OCI-LY1 (cell line): ENCODE measurements at regions not wholly inside any gene's neighbourhood (a gene's known extent, or its start where the extent isn't known, plus 50 kb on each side); places are given as distances from the start of the nearest gene placed in this dataset.
"Not testable (repeated sequence)": the region's sequence is repeated elsewhere in the genome, so short reads cannot be mapped to it uniquely, and the experiment has no call there.

ENCODE experiments used
- H2AFZ ChIP-seq: fragments of 200-600 bp; sonication (generic), shearing (Covaris generic); 2 replicates; pipeline ENCODE4 v1.6.0; 2014; ENCODE audit warnings: antibody characterized with exemption, mild to moderate bottlenecking, low read length
- H3F3A ChIP-seq: fragments of 200-600 bp; sonication (generic), shearing (Covaris generic); 2 replicates; pipeline ENCODE4 v1.6.0; 2014; ENCODE audit warnings: mild to moderate bottlenecking, antibody characterized with exemption, low read length, moderate library complexity; ENCODE audit not compliant: insufficient read depth
- H3K27ac ChIP-seq: fragments of 200-600 bp; sonication (generic); 2 replicates; pipeline ENCODE4 v1.5.1; 2014; ENCODE audit warnings: low read length, mixed run types, mild to moderate bottlenecking, low read depth; ENCODE audit not compliant: poor library complexity, severe bottlenecking
- H3K27me3 ChIP-seq: fragments of 200-600 bp; sonication (generic); 2 replicates; pipeline ENCODE4 v1.6.0; 2014; ENCODE audit warnings: antibody characterized with exemption, mild to moderate bottlenecking, low read length, moderate library complexity; ENCODE audit not compliant: insufficient read depth
- H3K36me3 ChIP-seq: fragments of 200-600 bp; sonication (generic); 2 replicates; pipeline ENCODE4 v1.6.1; 2014; ENCODE audit warnings: mild to moderate bottlenecking, antibody characterized with exemption, low read length, moderate library complexity, mixed read lengths; ENCODE audit not compliant: insufficient read depth
- H3K4me1 ChIP-seq: fragments of 200-600 bp; sonication (generic); 2 replicates; pipeline ENCODE4 v1.5.1; 2014; ENCODE audit warnings: mild to moderate bottlenecking, low read length, moderate library complexity; ENCODE audit not compliant: insufficient read depth, severe bottlenecking
- H3K4me2 ChIP-seq: fragments of 200-600 bp; sonication (generic), shearing (Covaris generic); 2 replicates; pipeline ENCODE4 v1.6.1; 2014; ENCODE audit warnings: low read length
- H3K4me3 ChIP-seq: fragments of 200-600 bp; sonication (generic); 2 replicates; pipeline ENCODE4 v1.5.1; 2014; ENCODE audit warnings: low read length, low read depth, mild to moderate bottlenecking, mixed read lengths; ENCODE audit not compliant: poor library complexity, severe bottlenecking
- H3K79me2 ChIP-seq: fragments of 200-600 bp; shearing (Covaris generic); 2 replicates; pipeline ENCODE4 v1.6.1; 2016; ENCODE audit warnings: mixed run types, low read length, mixed read lengths; ENCODE audit not compliant: insufficient read depth
- H3K9ac ChIP-seq: fragments of 200-600 bp; sonication (generic), shearing (Covaris generic); 2 replicates; pipeline ENCODE4 v1.6.1; 2014; ENCODE audit warnings: mild to moderate bottlenecking, low read length, mixed read lengths
- H3K9me2 ChIP-seq: fragments of 200-600 bp; sonication (generic), shearing (Covaris generic); 2 replicates; pipeline ENCODE4 v1.6.1; 2014; ENCODE audit warnings: low read depth, mild to moderate bottlenecking, low read length, mixed read lengths
- H3K9me3 ChIP-seq: fragments of 200-600 bp; shearing (Covaris generic); 2 replicates; pipeline ENCODE4 v1.6.1; 2014; ENCODE audit warnings: low read length, mixed read lengths
- H4K20me1 ChIP-seq: fragments of 200-600 bp; sonication (generic), shearing (Covaris generic); 2 replicates; pipeline ENCODE4 v1.6.0; 2016; ENCODE audit warnings: mild to moderate bottlenecking, low read length; ENCODE audit not compliant: insufficient read depth
- EZH2 ChIP-seq: fragments of 200-600 bp; sonication (generic), shearing (Covaris generic); IDR thresholded peaks from 2 replicates; pipeline ENCODE4 v1.8.0; 2017; ENCODE audit warnings: borderline replicate concordance, mixed run types, mild to moderate bottlenecking, antibody characterized with exemption, low read length, moderate library complexity, mixed read lengths
- TF ChIP-seq, protein P1 (sequence below): fragments of 200-600 bp; sonication (generic), shearing (Covaris generic); IDR thresholded peaks from 2 replicates; pipeline ENCODE4 v1.5.1; 2017; ENCODE audit warnings: mild to moderate bottlenecking, antibody characterized with exemption, low read length, moderate library complexity, mixed read lengths

DNA sequence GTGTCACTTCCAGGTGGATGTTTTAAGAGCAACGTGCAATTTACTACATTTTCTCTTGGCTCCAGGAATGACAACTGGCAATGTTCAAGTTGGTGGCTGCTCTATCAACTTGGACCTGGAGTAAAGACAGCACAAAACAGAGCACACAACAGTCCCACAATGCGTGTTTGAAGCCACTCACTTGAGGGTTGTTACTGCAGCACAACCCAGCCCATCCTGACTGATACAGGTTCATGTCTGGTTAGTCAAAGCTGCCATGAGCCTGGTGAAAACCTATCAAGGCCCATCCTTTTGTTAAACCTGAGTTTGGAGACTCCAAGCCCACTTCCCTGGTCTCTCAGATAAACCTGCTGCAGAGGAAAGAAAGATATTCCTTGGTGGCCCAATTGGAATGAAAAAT lies 81.1 kb upstream of the LARP1 start:
- Histone ChIP-seq H2AFZ (no peak overlapping the region), H3K9me3 (no peaks in the 10 kb centered on the region; the same call in 1 of the 2 replicates), H3K36me3 (no peaks in the 10 kb centered on the region), H3K4me2 (no peak overlapping the region), H3K4me1 (no peaks in the 10 kb centered on the region), H3K27me3 (no peaks in the 10 kb centered on the region), H3K9ac (no peak overlapping the region), H3F3A (no peaks in the 10 kb centered on the region), H3K27ac (no peak overlapping the region), H3K79me2 (no peaks in the 10 kb centered on the region), H3K4me3 (no peak overlapping the region), H3K9me2 (no peaks in the 10 kb centered on the region), H4K20me1 (no peaks in the 10 kb centered on the region)
- TF ChIP-seq, protein P1, sequence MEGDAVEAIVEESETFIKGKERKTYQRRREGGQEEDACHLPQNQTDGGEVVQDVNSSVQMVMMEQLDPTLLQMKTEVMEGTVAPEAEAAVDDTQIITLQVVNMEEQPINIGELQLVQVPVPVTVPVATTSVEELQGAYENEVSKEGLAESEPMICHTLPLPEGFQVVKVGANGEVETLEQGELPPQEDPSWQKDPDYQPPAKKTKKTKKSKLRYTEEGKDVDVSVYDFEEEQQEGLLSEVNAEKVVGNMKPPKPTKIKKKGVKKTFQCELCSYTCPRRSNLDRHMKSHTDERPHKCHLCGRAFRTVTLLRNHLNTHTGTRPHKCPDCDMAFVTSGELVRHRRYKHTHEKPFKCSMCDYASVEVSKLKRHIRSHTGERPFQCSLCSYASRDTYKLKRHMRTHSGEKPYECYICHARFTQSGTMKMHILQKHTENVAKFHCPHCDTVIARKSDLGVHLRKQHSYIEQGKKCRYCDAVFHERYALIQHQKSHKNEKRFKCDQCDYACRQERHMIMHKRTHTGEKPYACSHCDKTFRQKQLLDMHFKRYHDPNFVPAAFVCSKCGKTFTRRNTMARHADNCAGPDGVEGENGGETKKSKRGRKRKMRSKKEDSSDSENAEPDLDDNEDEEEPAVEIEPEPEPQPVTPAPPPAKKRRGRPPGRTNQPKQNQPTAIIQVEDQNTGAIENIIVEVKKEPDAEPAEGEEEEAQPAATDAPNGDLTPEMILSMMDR: no peak
- TF ChIP-seq EZH2: no peak

DNA sequence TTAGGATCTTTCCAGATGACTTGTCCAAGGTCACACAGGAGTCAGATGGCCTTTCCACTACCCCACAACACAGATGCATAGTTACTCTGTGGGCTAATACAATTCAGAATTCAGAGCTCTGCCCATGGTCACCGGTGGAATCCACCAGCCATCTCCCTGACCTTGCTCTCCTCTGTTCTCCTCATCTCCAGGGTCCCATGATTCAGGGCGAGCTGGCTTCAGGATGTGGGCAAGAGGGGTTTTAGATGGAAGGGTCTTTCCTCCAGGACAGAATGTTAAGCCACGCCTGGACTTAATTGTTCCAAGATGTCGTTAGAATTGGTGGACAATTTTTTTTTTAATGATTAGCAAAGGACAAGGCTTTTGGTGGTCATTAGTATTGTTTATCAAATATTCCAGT lies 81.7 kb upstream of the LARP1 start:
- Histone ChIP-seq H3K79me2 (no peaks in the 10 kb centered on the region), H3K4me3 (no peak overlapping the region), H3K36me3 (no peaks in the 10 kb centered on the region), H3K9me2 (no peaks in the 10 kb centered on the region), H3K4me2 (no peak overlapping the region), H3K27ac (no peak overlapping the region), H3K9ac (no peak overlapping the region), H3K4me1 (no peaks in the 10 kb centered on the region), H3K27me3 (no peaks in the 10 kb centered on the region), H4K20me1 (no peaks in the 10 kb centered on the region), H3K9me3 (no peaks in the 10 kb centered on the region; the same call in 1 of the 2 replicates), H2AFZ (no peak overlapping the region), H3F3A (no peaks in the 10 kb centered on the region)
- TF ChIP-seq, protein P1: no peak
- no peak for TF ChIP-seq EZH2

DNA sequence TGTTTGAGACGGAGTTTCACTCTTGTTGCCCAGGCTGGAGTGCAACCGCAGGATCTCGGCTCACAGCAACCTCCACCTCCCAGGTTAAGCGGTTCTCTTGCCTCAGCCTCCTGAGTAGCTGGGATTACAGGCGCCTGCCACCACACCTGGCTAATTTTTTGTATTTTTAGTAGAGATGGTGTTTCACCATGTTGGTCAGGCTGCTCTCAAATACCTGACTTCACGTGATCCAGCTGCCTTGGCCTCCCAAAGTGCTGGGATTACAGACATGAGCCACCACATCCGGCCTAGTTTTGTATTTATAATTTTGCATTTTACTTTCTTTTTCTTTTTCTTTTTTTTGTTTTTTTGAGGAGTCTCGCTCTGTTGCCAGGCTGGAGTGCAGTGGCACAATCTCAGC lies 85.3 kb upstream of the LARP1 start:
- not testable (repeated sequence) for H3K4me2 ChIP-seq, H3K27ac ChIP-seq, H3K9me3 ChIP-seq, H3K9me2 ChIP-seq, H4K20me1 ChIP-seq, H3K4me1 ChIP-seq, H3K36me3 ChIP-seq, H3K79me2 ChIP-seq, H3K27me3 ChIP-seq, H3K4me3 ChIP-seq, H3F3A ChIP-seq, H2AFZ ChIP-seq, H3K9ac ChIP-seq

DNA sequence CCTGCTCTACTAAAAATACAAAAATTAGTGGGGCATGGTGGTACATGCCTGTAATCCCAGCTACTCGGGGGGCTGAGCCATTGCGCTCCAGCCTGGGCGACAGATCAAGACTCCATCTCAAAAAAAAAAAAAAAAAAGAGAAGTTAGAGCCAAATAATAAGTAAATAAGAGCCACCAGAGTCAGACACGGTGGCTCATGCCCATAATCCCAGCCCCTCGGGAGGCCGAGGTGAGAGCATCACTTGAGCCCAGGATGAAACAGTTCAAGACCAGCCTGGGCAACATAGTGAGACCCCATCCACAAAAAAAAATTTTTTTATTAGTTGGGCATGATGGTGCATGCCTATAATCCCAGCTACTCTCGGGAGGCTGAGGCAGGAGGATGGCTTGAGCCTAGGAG lies 85.8 kb upstream of the LARP1 start:
- no peak overlapping the region for H3K27ac ChIP-seq
- no peaks in the 10 kb centered on the region for H4K20me1 ChIP-seq
- H3K9ac ChIP-seq: no peak overlapping the region
- no peaks in the 10 kb centered on the region for H3F3A ChIP-seq
- no peak overlapping the region for H3K4me2 ChIP-seq
- H3K4me3 ChIP-seq: no peak overlapping the region
- no peaks in the 10 kb centered on the region for H3K9me2 ChIP-seq
- no peaks in the 10 kb centered on the region for H3K36me3 ChIP-seq
- H3K27me3 ChIP-seq: no peaks in the 10 kb centered on the region
- no peak overlapping the region for H2AFZ ChIP-seq
- peaks cover 8% of the 10 kb centered on the region; the same call in 1 of the 2 replicates for H3K9me3 ChIP-seq
- no peaks in the 10 kb centered on the region for H3K79me2 ChIP-seq
- no peaks in the 10 kb centered on the region for H3K4me1 ChIP-seq
- TF ChIP-seq, protein P1: no peak
- no peak for TF ChIP-seq EZH2
